Sigmoid colon (tissue), 4 donors: ENCODE measurements at regions not wholly inside any gene's neighbourhood (a gene's known extent, or its start where the extent isn't known, plus 50 kb on each side); places are given as distances from the start of the nearest gene placed in this dataset.

Experiments used
- POLR2AphosphoS5 ChIP-seq, 4 donors: sonication (generic); formaldehyde crosslinking; IDR thresholded peaks; one replicate each; pipeline ENCODE4 v1.6.1; 2017; ENCODE audit warnings: antibody characterized with exemption in 4 of 4
- TF ChIP-seq, protein P1 (sequence below), 4 experiments: fragments of 450-650 bp in 3 of 4; fragments of 200-600 bp in 1 of 4; IDR thresholded peaks; one replicate each; pipeline ENCODE4 v1.5.1; 2016 to 2019; ENCODE audit warnings: antibody characterized with exemption in 4 of 4, mild to moderate bottlenecking in 3 of 4, moderate library complexity in 2 of 4

DNA sequence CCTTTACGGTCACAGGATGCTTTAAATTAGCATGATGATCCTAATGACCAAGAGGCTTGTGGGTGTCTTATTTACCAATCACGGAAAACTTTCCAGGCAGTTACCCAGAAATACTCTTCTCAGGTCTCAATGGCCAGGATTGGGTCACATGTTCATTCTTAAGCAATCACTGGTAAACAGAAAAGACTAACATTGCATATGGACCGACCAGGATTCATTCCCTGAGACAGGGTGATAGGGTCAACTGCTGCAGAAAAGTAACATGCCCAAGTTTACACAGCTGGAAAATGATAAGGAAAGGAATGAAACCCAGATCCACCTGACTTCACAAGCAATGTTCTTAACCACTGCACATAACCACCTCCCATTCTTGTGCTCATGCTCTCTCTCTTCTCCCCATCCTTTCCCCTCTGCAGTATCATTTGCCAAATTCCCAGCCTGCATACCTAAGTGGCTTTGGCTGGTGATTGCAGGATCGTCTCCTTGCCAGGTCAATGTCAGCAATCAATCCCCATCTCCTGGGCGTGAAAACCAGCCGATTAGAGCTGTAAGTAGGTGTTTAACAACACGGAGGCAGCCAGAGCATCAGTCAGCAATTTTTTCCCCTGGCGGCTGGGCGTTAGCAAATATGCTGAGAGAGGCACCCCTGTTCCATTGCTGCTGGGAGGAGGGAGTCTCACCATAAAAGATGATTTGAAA, 219.4 kb downstream of the NMUR2 start:
- TF ChIP-seq, protein P1, sequence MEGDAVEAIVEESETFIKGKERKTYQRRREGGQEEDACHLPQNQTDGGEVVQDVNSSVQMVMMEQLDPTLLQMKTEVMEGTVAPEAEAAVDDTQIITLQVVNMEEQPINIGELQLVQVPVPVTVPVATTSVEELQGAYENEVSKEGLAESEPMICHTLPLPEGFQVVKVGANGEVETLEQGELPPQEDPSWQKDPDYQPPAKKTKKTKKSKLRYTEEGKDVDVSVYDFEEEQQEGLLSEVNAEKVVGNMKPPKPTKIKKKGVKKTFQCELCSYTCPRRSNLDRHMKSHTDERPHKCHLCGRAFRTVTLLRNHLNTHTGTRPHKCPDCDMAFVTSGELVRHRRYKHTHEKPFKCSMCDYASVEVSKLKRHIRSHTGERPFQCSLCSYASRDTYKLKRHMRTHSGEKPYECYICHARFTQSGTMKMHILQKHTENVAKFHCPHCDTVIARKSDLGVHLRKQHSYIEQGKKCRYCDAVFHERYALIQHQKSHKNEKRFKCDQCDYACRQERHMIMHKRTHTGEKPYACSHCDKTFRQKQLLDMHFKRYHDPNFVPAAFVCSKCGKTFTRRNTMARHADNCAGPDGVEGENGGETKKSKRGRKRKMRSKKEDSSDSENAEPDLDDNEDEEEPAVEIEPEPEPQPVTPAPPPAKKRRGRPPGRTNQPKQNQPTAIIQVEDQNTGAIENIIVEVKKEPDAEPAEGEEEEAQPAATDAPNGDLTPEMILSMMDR (IDR thresholded peaks at IDR 0.05) = no peak
- no peak for TF ChIP-seq POLR2AphosphoS5 (IDR thresholded peaks at IDR 0.05)
